Omental fat pad (tissue), 3 donors: ENCODE measurements at regions not wholly inside any gene's neighbourhood (a gene's known extent, or its start where the extent isn't known, plus 50 kb on each side); places are given as distances from the start of the nearest gene placed in this dataset.
A peak's percentile ranks its signal among the peaks of the same experiment; 100 is the strongest.

Experiments
- ATAC-seq: fragments of 150-250 bp; one replicate; pipeline ENCODE4 v1.9.1; 2016; ENCODE audit warnings: mild to moderate bottlenecking, moderate library complexity; ENCODE audit not compliant: low FRiP score
- DNase-seq: peaks from one replicate; pipeline ENCODE4 v3.0.0-alpha.2; 2019; ENCODE audit warnings: low spot score
- TF ChIP-seq, protein P1 (sequence below), 3 donors: fragments of 450-650 bp; IDR thresholded peaks; one replicate each; pipeline ENCODE4 v1.5.1; 2016 to 2017; ENCODE audit warnings: antibody characterized with exemption in 3 of 3, mild to moderate bottlenecking in 3 of 3, moderate library complexity in 2 of 3

DNA sequence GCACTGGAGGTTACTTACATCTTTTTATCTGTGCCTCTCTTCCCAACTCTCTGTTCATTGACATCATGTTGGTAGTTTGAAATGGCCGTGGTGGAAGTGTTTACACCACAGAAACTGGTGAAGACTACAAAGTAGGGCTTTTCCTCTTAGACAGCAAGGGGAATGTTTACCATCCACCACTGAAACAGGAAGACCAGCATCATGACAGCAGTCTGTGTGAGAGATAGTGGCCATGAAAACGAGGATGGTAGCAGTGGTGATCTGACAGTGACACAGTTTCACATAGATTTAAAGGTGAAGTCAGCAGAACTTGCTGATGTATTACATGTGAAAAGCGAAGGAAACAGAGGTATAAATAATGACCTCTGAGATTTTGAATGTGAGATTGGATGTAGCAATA is 115.7 kb downstream of the CCDC71L start:
- TF ChIP-seq, protein P1, sequence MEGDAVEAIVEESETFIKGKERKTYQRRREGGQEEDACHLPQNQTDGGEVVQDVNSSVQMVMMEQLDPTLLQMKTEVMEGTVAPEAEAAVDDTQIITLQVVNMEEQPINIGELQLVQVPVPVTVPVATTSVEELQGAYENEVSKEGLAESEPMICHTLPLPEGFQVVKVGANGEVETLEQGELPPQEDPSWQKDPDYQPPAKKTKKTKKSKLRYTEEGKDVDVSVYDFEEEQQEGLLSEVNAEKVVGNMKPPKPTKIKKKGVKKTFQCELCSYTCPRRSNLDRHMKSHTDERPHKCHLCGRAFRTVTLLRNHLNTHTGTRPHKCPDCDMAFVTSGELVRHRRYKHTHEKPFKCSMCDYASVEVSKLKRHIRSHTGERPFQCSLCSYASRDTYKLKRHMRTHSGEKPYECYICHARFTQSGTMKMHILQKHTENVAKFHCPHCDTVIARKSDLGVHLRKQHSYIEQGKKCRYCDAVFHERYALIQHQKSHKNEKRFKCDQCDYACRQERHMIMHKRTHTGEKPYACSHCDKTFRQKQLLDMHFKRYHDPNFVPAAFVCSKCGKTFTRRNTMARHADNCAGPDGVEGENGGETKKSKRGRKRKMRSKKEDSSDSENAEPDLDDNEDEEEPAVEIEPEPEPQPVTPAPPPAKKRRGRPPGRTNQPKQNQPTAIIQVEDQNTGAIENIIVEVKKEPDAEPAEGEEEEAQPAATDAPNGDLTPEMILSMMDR (IDR thresholded peaks at IDR 0.05): no peak
- ATAC-seq: no peak
- DNase-seq: no peak

DNA sequence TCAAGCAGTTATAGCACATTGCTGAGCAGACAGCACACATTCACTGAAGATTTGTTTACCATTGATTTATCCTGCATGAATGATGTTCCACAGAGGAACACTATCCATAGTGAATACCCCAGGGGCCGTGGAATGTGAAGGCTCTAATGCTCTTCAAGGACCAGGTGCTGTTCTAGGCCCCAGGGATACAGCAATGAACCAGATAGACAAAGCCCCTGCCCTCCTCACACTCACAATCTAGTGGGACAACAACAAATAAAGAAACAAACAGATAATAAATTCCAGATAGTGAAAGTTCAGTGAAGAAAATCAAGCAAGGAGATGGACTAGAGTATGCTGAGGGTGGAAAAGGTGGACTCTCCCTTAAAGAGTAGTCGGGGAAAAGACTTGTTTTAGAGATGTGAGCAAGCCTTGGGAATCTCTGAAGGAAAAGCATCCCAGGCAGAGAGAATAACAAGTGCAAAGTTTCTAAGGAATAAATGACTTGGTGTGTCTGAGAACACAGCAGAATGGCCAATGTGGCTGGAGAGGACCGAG is 117.7 kb downstream of the CCDC71L start:
- DNase-seq: no peak
- TF ChIP-seq, protein P1 (IDR thresholded peaks at IDR 0.05): no peak
- ATAC-seq: no peak

DNA sequence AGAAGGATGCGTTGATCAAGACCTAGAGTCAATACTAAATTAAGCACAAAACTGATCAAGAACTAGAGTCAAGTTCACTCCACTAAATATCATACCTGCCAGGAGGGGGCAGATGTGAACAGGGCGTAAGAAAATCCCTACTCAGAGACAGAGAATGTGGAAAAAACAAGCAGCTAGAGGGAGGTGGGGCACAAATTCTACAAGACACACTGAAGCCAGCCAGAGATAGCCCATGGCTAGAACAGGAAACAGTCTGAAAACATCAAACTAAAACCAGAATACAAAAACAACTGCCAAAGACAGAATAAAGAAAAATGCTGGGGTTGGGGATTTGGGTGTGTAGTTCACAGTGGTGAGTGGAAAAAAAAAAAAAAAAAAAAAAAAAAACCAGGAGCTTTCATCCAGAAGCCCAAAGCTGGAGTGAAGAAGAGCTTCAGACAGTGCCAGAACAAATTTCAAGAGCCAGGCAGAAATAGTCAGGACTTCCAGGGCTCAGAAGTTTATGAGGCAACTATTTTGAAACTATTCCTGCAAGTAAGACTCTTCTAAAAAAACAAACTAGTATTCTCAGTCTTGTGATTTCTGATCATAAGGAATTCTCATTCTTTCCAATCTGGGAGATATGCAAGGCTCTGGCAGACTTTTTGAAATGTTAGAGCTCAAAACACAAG is 118.3 kb downstream of the CCDC71L start:
- DNase-seq: no peak
- peak; percentile 92 for ATAC-seq
- TF ChIP-seq, protein P1 (IDR thresholded peaks at IDR 0.05): peak in 1 of 3 donors; percentile 15

DNA sequence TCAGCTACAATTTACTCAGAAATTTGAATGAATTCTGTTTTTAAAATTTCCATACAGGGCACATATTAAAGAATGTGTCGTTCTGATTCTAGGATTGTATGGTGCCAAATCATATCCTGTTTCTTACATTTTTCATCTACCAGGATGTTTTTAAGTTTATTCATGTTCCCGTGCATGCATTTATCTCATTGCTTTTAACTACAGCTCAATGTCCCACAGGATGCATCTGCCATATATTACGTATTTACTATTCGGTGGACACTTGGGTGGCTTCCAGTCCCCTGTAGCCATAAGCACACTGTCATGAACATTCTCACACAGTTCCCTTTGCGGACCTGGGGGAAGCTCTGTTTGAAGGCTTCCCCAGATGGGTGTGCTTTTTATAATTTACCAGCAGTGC is 122.3 kb downstream of the CCDC71L start:
- TF ChIP-seq, protein P1 (IDR thresholded peaks at IDR 0.05): no peak
- DNase-seq (no peak), ATAC-seq (no peak)

DNA sequence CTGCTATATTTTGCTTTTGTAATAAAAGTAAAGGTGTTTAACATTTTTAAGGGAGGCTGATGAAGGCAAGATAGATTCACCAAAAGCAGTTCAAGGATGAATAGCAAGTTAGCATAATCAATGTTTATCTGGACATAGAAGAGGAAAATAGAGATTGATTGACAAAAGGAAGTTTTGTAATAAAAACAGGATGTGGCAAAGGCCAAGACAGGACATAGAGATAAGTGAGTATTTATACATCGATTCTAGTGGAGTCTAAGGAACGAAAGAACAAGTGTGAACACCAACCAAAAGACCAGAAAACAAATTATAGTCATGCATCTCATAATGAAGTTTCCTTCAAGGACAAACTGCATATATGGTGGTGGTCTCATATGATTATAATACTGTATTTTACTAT is 123.8 kb downstream of the CCDC71L start:
- no peak for ATAC-seq
- TF ChIP-seq, protein P1 (IDR thresholded peaks at IDR 0.05): no peak
- no peak for DNase-seq

DNA sequence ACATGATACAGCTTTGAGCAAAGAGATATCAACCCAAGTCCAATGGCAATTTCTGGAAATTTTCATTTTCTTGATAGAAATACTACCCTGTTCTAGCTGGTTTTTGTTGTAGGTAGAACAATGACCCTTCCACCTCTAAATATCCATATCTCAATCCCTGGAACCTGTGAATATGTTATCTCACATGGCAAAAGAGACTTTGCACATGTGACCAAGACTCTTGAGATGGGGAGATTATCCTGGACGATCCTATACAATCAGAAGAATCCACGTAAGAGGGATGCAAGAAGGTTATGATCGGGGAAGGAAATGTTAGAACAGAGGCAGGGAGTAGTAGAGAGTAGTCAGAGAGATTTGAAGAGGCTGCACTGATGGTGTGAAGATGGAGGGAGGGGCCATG is 124.9 kb downstream of the CCDC71L start:
- TF ChIP-seq, protein P1 (IDR thresholded peaks at IDR 0.05): no peak
- DNase-seq (no peak), ATAC-seq (no peak)
